Kidney (tissue), 13 donors: ENCODE measurements at regions not wholly inside any gene's neighbourhood (a gene's known extent, or its start where the extent isn't known, plus 50 kb on each side); places are given as distances from the start of the nearest gene placed in this dataset.

Source experiments
- DNase-seq, 5 donors: peaks; one replicate each; pipeline ENCODE4 v3.0.0-alpha.2; 2013 to 2020
- FAIRE-seq: peaks from 2 replicates; lab custom pipeline; 2012; peaks lifted over from hg19 to GRCh38; lab: Jason Lieb, UNC
- H3K27ac ChIP-seq, 2 donors: one replicate each; pipeline ENCODE4 v1.7.0; 2013; ENCODE audit warnings: low read depth in 2 of 2, low read length in 2 of 2, inconsistent platforms in 1 of 2
- H3K27me3 ChIP-seq: one replicate; pipeline ENCODE4 v1.7.1; 2013; ENCODE audit warnings: low read length, inconsistent platforms; ENCODE audit not compliant: control insufficient read depth, insufficient read depth
- H3K36me3 ChIP-seq, 3 donors: one replicate each; pipeline versions ENCODE4 v1.7.0 to v1.7.1; 2013; ENCODE audit warnings: low read length in 3 of 3, control low read depth in 1 of 3, inconsistent platforms in 1 of 3; ENCODE audit not compliant: insufficient read depth in 3 of 3, control insufficient read depth in 2 of 3
- H3K4me1 ChIP-seq, 3 donors: one replicate each; pipeline versions ENCODE4 v1.7.0 to v1.7.1; 2013; ENCODE audit warnings: low read length in 3 of 3, inconsistent platforms in 1 of 3, low read depth in 1 of 3; ENCODE audit not compliant: control insufficient read depth in 2 of 3, insufficient read depth in 2 of 3
- H3K4me3 ChIP-seq, 3 donors: one replicate each; pipeline versions ENCODE4 v1.7.0 to v1.8.1; 2013; ENCODE audit warnings: low read length in 3 of 3, control low read depth in 1 of 3, inconsistent platforms in 1 of 3
- H3K9ac ChIP-seq, 3 donors: one replicate each; pipeline versions ENCODE4 v1.7.0 to v1.7.1; 2013; ENCODE audit warnings: low read length in 3 of 3, control low read depth in 1 of 3, inconsistent platforms in 1 of 3
- H3K9me3 ChIP-seq, 3 donors: one replicate each; pipeline versions ENCODE4 v1.7.0 to v1.7.1; 2013; ENCODE audit warnings: low read length in 3 of 3, control low read depth in 1 of 3, inconsistent platforms in 1 of 3; ENCODE audit not compliant: control insufficient read depth in 2 of 3, insufficient read depth in 1 of 3
- intact Hi-C: fragments of 100-400 bp; cut with DNase I; formaldehyde crosslinking; loops from one replicate; pipeline ENCODE4 v1.11.1; 2022
- TF ChIP-seq, protein P1 (sequence below): IDR thresholded peaks from 3 replicates; pipeline ENCODE4 v1.5.1; 2012; ENCODE audit warnings: mild to moderate bottlenecking, moderate library complexity, borderline replicate concordance; ENCODE audit not compliant: insufficient read depth; ENCODE audit errors: extremely low read depth
- donor health status: control.
- donor health status: control.
- donor health status: control.
- donor health status: control.
- donor health status: control.
- donor health status: DM: yes; HTN: yes; CAD: no.
- donor health status: Normal renal cell carcinoma (clear cell type).

DNA sequence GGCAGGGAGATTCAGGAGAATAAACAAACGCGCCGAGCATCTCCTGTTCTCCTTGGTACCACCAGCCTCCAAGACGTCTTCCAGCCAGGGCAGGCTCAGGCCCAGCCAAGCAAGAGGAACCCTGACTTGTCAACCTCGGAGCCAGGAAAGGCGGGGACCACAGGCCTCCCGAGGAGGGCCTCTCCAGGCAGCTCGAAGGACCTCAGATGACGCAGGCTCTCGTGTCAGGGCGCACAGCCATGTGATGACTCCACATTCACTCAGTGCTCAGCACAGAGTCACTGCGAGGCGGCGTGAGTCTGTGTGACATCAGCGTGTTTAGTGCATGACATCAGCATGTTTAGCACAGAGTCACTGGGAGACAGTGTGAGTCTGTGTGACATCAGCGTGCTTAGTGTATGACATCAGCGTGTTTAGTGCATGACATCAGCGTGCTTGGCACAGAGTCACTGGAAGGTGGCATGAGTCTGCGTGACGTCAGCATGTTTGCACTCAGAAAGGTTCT lies 241.4 kb downstream of the BRD1 start:
- Histone ChIP-seq H3K9me3 (no peaks in the 10 kb centered on the region), H3K4me1 (no peaks in the 10 kb centered on the region), H3K27me3 (no peaks in the 10 kb centered on the region), H3K27ac (no peak overlapping the region), H3K36me3 (no peaks in the 10 kb centered on the region), H3K9ac (no peak overlapping the region), H3K4me3 (no peak overlapping the region)
- intact Hi-C loops = no loop called here
- peak in 1 of 5 donors; percentile 58 for DNase-seq
- no peak for FAIRE-seq
- TF ChIP-seq, protein P1, sequence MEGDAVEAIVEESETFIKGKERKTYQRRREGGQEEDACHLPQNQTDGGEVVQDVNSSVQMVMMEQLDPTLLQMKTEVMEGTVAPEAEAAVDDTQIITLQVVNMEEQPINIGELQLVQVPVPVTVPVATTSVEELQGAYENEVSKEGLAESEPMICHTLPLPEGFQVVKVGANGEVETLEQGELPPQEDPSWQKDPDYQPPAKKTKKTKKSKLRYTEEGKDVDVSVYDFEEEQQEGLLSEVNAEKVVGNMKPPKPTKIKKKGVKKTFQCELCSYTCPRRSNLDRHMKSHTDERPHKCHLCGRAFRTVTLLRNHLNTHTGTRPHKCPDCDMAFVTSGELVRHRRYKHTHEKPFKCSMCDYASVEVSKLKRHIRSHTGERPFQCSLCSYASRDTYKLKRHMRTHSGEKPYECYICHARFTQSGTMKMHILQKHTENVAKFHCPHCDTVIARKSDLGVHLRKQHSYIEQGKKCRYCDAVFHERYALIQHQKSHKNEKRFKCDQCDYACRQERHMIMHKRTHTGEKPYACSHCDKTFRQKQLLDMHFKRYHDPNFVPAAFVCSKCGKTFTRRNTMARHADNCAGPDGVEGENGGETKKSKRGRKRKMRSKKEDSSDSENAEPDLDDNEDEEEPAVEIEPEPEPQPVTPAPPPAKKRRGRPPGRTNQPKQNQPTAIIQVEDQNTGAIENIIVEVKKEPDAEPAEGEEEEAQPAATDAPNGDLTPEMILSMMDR = no peak

DNA sequence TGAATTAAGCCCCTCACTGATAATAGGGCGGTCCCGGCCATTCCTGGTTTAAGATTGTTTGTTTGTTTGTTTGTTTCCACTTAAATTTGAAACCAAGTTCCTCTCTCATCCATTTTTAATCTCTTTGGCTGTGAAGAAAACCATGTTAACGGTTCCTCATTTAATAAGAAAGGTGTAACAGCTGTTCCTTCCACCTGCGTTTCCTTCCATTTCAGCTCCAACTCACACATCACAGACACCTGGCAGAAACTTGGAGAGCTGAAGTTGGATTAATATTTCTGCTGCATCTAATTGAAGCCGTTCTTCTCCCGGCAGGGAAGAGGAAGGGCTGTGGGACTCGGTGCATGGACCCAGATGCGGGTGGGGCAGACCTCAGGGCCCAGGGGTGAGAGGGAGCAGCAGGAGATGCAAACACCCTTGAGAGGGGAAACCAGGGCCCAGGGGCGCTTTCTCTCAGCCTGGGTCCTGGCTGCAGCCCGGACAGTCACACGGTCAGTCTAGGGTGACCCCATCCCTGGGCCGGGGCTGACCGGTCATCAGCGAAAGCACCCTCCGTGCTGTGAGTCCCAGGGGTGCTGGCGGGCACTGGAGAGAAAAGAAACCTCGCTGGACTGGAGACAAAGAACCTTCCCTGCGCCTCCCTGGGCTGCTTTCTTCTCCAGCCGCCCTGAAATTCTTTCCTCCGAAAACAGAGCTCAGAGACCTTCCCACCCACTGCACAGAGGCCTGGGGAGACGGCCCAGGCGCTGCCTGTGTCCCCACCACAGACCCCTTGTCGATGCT lies 242.0 kb downstream of the BRD1 start:
- no peak overlapping the region for H3K27ac ChIP-seq
- intact Hi-C loops = no loop called here
- DNase-seq = peak in 1 of 5 donors; percentile 66

DNA sequence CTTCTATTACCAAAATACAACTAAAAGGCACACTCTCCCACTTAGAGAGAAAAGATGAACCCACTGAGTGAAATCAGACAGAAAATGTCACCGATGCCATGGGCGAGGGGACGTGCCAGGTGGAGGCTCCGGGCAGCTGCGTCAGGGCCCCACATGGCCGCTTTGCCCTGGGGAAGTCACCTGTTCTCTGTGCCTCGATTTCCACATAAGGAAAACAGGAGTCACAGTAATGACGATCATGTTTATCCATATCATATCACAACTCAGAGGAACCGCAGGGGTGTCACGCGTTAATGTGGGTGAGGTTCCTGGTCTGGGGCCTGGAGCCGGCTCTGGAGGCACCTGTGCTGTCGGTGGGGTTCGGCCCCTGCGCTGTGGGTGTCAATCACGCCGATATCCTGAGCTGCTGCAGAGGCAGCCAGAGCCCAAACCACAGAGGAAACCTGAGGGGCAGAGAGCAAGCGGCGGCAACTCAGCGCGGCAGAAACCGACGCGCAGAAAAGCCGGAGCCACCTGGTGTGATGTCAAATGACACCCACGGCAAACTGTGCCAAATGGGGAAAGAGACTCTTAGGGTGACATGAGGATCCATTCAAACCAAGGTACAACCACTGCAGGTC lies 243.7 kb downstream of the BRD1 start:
- DNase-seq (no peak), FAIRE-seq (no peak)
- Histone ChIP-seq H3K4me3 (no peak overlapping the region), H3K27me3 (no peaks in the 10 kb centered on the region), H3K9ac (no peak overlapping the region), H3K27ac (no peak overlapping the region), H3K4me1 (no peaks in the 10 kb centered on the region), H3K36me3 (no peaks in the 10 kb centered on the region), H3K9me3 (peaks cover 0 to 7% (median 6%) of the 10 kb centered on the region in 3 donors)
- TF ChIP-seq, protein P1 = no peak
- intact Hi-C loops = no loop called here

More for the DNA sequence above, 242.0 kb downstream of the BRD1 start:
- no peaks in the 10 kb centered on the region for H3K4me1 ChIP-seq
- H3K9me3 ChIP-seq = peaks cover 0 to 2% (median 0%) of the 10 kb centered on the region in 3 donors
- FAIRE-seq = no peak
- no peaks in the 10 kb centered on the region for H3K27me3 ChIP-seq
- TF ChIP-seq, protein P1 = no peak
- no peak overlapping the region for H3K9ac ChIP-seq
- no peak overlapping the region for H3K4me3 ChIP-seq
- H3K36me3 ChIP-seq = no peaks in the 10 kb centered on the region
